Neuronal stem cell (in vitro differentiated cells): ENCODE measurements at regions not wholly inside any gene's neighbourhood (a gene's known extent, or its start where the extent isn't known, plus 50 kb on each side); places are given as distances from the start of the nearest gene placed in this dataset.

Source experiments
- DNase-seq: peaks from one replicate; pipeline ENCODE4 v3.0.0-alpha.2; 2013; ENCODE audit warnings: low spot score
- H2AFZ ChIP-seq: one replicate; pipeline ENCODE4 v1.6.1; 2013; ENCODE audit warnings: mild to moderate bottlenecking, low read length, inconsistent platforms
- H2AK5ac ChIP-seq: 2 replicates; pipeline ENCODE4 v1.6.1; 2013; ENCODE audit warnings: low read depth, mild to moderate bottlenecking, inconsistent platforms, low read length, moderate library complexity, mixed read lengths
- H2BK120ac ChIP-seq: 2 replicates; pipeline ENCODE4 v1.6.1; 2013; ENCODE audit warnings: low read depth, mild to moderate bottlenecking, inconsistent platforms, low read length, moderate library complexity, mixed read lengths
- H2BK12ac ChIP-seq: one replicate; pipeline ENCODE4 v1.6.1; 2013; ENCODE audit warnings: low read length, inconsistent platforms
- H2BK15ac ChIP-seq: 2 replicates; pipeline ENCODE4 v1.6.1; 2013; ENCODE audit warnings: mild to moderate bottlenecking, low read length, inconsistent platforms, mixed read lengths
- H2BK5ac ChIP-seq: one replicate; pipeline ENCODE4 v1.6.1; 2013; ENCODE audit warnings: inconsistent platforms, mild to moderate bottlenecking, low read length, moderate library complexity
- H3K14ac ChIP-seq: one replicate; pipeline ENCODE4 v1.6.1; 2013; ENCODE audit warnings: low read length, inconsistent platforms
- H3K18ac ChIP-seq: 2 replicates; pipeline ENCODE4 v1.6.1; 2013; ENCODE audit warnings: low read length, inconsistent platforms
- H3K23ac ChIP-seq: 2 replicates; pipeline ENCODE4 v1.6.1; 2013; ENCODE audit warnings: low read depth, mild to moderate bottlenecking, mixed read lengths, low read length, inconsistent platforms; ENCODE audit not compliant: poor library complexity
- H3K27ac ChIP-seq: replicated peaks from 3 replicates; pipeline ENCODE4 v1.5.1; 2013; ENCODE audit warnings: low read length, inconsistent platforms
- H3K27me3 ChIP-seq, 3 experiments: 2 replicates each; pipeline ENCODE4 v1.6.1; 2013; ENCODE audit warnings: low read length in 3 of 3, mild to moderate bottlenecking in 2 of 3, inconsistent platforms in 1 of 3, low read depth in 1 of 3, mixed read lengths in 1 of 3, moderate library complexity in 1 of 3; ENCODE audit not compliant: control insufficient read depth in 3 of 3, insufficient read depth in 3 of 3
- H3K36me3 ChIP-seq, 2 donors: replicated peaks in 1 of 2; 2 replicates each; pipeline ENCODE4 v1.6.1; 2013; ENCODE audit warnings: low read length in 2 of 2; ENCODE audit not compliant: control insufficient read depth in 2 of 2, insufficient read depth in 2 of 2
- H3K4ac ChIP-seq: 2 replicates; pipeline ENCODE4 v1.6.1; 2013; ENCODE audit warnings: inconsistent platforms, mild to moderate bottlenecking, low read length, moderate library complexity
- H3K4me1 ChIP-seq, 2 donors: 1 replicate in 1 of 2; 2 replicates in 1 of 2; pipeline ENCODE4 v1.6.1; 2013; ENCODE audit warnings: low read length in 2 of 2, low read depth in 1 of 2; ENCODE audit not compliant: control insufficient read depth in 2 of 2, insufficient read depth in 1 of 2
- H3K4me2 ChIP-seq: one replicate; pipeline ENCODE4 v1.6.1; 2013; ENCODE audit warnings: mild to moderate bottlenecking, low read length, inconsistent platforms; ENCODE audit not compliant: insufficient read depth, poor library complexity, severe bottlenecking
- H3K4me3 ChIP-seq, 2 donors: 2 replicates each; pipeline ENCODE4 v1.5.1; 2013; ENCODE audit warnings: low read length in 2 of 2, mild to moderate bottlenecking in 2 of 2, inconsistent platforms in 1 of 2, moderate library complexity in 1 of 2
- H3K79me1 ChIP-seq: one replicate; pipeline ENCODE4 v1.6.1; 2013; ENCODE audit warnings: low read depth, mild to moderate bottlenecking, inconsistent platforms, low read length, moderate library complexity
- H3K9ac ChIP-seq: one replicate; pipeline ENCODE4 v1.6.1; 2013; ENCODE audit warnings: mild to moderate bottlenecking, low read depth, low read length, inconsistent platforms; ENCODE audit not compliant: poor library complexity
- H3K9me3 ChIP-seq, 2 donors: replicated peaks in 1 of 2; 2 replicates each; pipeline versions ENCODE3 to v1.6.1; 2013; ENCODE audit warnings: low read length in 2 of 2, mild to moderate bottlenecking in 2 of 2, inconsistent platforms in 1 of 2, low read depth in 1 of 2, mixed read lengths in 1 of 2, moderate library complexity in 1 of 2; ENCODE audit not compliant: control insufficient read depth in 2 of 2, insufficient read depth in 1 of 2
- H4K8ac ChIP-seq: one replicate; pipeline ENCODE4 v1.6.1; 2013; ENCODE audit warnings: low read depth, mild to moderate bottlenecking, inconsistent platforms, low read length, moderate library complexity
- H4K91ac ChIP-seq: one replicate; pipeline ENCODE4 v1.6.1; 2013; ENCODE audit warnings: low read length, low read depth, mild to moderate bottlenecking, inconsistent platforms; ENCODE audit not compliant: poor library complexity
- WGBS, 2 donors: extraction: QIAGEN DNeasy Blood & Tissue Kit; methylation state at CpG; one replicate each; pipeline ENCODE4 v1.1.7; 2013; ENCODE audit warnings: missing lambda C conversion rate in 2 of 2, mixed read lengths in 1 of 2; ENCODE audit not compliant: insufficient read length in 2 of 2, insufficient replicate concordance in 1 of 2; ENCODE audit errors: extremely low coverage in 2 of 2; 5-methylcytosine and 5-hydroxymethylcytosine counted together

DNA sequence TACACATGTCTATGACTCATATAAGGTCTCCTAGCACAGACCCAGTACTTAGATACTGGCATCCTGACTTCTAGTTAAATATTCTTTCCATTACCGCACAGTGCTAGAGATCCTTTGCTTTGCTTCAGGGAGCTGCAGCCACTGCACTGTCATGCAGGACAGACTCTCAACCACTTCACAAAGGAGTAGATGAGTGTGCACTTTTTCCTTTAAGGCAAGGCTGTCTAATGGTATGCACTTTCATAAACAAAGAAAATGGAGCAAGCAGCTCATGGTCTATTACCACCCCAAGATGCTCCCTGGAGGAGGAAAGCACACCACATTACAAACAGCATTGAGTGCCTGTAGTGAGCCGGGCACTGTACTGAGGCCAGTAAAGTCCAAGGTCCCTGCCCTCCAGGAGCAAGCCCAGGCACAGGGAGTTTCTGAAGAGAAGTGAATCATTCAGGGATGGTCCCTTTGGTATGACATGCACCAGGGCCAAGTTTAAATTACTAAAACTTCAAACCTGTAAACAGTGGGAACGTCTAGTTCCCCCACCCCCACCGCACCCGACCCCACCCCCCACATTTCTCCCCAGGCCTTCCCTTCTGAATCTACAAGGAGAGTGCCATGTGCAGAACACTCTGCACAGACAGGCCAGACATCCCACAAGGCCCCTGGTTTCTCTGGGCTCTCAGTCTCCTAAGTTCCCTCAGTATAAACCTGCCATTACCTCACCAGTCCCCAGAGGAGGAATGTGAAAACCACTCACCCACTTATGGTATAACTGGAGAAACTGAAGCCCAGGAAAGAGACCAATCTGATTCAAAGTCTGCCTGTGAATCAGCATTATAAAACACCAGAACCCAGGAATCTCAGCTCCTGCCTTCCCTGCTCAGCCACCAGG is 107.8 kb upstream of the BCL6 start:
- H3K18ac ChIP-seq: no peak overlapping the region
- H3K4me3 ChIP-seq: no peak overlapping the region
- no peak overlapping the region for H2BK15ac ChIP-seq
- no peak overlapping the region for H2AK5ac ChIP-seq
- H3K27ac ChIP-seq: no peak overlapping the region
- H2BK120ac ChIP-seq: no peak overlapping the region
- no peak overlapping the region for H3K9ac ChIP-seq
- H2AFZ ChIP-seq: no peak overlapping the region
- H3K4me2 ChIP-seq: no peak overlapping the region
- H3K36me3 ChIP-seq: no peaks in the 10 kb centered on the region
- H3K27me3 ChIP-seq: no peaks in the 10 kb centered on the region
- DNase-seq: no peak
- no peak overlapping the region for H3K14ac ChIP-seq
- H2BK5ac ChIP-seq: no peak overlapping the region
- peaks cover 0 to 6% of the 10 kb centered on the region in 2 donors for H3K9me3 ChIP-seq
- H2BK12ac ChIP-seq: no peak overlapping the region
- no CpG with 5 or more reads among the region's 5 CpGs for WGBS, 2 donors
- no peak overlapping the region for H3K4ac ChIP-seq
- no peaks in the 10 kb centered on the region for H3K79me1 ChIP-seq
- no peak overlapping the region for H4K8ac ChIP-seq
- H4K91ac ChIP-seq: no peak overlapping the region
- no peaks in the 10 kb centered on the region for H3K4me1 ChIP-seq
- no peak overlapping the region for H3K23ac ChIP-seq

DNA sequence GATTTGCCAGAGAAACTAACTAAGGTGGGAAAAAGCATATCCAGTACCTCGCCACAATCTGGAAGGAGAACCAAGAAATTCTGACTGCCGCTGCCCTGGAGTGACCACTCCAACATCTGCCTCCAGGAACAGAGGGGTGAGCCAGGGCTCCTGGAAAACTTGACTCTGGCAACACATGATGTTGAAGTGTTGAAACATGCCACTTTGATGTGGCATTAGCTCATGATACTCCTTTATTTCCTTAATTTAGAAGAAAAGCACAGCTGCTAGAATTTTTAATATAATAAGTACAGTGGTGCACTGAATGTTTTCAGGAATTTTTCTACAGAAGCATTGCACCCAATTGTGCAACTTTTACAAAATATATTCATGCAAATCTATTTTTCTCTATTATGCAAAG is 109.9 kb upstream of the BCL6 start:
- no peak overlapping the region for H3K4ac ChIP-seq
- no peak overlapping the region for H2BK12ac ChIP-seq
- H3K4me3 ChIP-seq: no peak overlapping the region
- no CpG with 5 or more reads among the region's 2 CpGs for WGBS, 2 donors
- no peaks in the 10 kb centered on the region for H3K27me3 ChIP-seq
- H3K18ac ChIP-seq: no peak overlapping the region
- no peak overlapping the region for H4K8ac ChIP-seq
- H3K9me3 ChIP-seq: peaks cover 0 to 6% of the 10 kb centered on the region in 2 donors
- no peak overlapping the region for H2AFZ ChIP-seq
- H2AK5ac ChIP-seq: no peak overlapping the region
- H2BK5ac ChIP-seq: no peak overlapping the region
- H3K14ac ChIP-seq: no peak overlapping the region
- no peak overlapping the region for H2BK15ac ChIP-seq
- H3K27ac ChIP-seq: no peak overlapping the region
- no peaks in the 10 kb centered on the region for H3K36me3 ChIP-seq
- H3K4me2 ChIP-seq: no peak overlapping the region
- H3K79me1 ChIP-seq: no peaks in the 10 kb centered on the region
- H4K91ac ChIP-seq: no peak overlapping the region
- H3K4me1 ChIP-seq: no peaks in the 10 kb centered on the region
- H3K9ac ChIP-seq: no peak overlapping the region
- DNase-seq: no peak
- no peak overlapping the region for H2BK120ac ChIP-seq
- H3K23ac ChIP-seq: no peak overlapping the region

DNA sequence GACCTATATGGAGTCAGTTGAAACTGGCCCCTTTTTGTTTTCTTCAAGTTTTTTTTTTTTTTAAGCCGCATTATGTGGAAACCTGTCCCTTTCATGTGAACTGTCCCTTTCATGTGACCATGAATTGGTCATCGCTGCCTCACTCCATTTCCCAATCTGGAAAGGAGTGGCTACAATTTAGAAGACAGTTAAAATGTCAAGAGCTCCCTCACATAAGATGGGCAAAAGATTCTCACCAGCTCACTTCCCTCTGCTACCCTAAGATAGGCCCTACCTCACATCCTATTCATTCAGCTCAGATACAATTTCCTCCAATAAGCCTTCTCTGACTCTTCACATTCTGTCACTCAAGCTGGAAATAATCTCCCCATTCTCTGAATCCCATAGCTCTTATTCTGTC is 111.3 kb upstream of the BCL6 start:
- Histone ChIP-seq H2AK5ac (no peak overlapping the region), H3K9ac (no peak overlapping the region), H3K36me3 (no peaks in the 10 kb centered on the region), H2BK15ac (no peak overlapping the region), H3K4ac (no peak overlapping the region), H2BK12ac (no peak overlapping the region), H4K8ac (no peak overlapping the region), H4K91ac (no peak overlapping the region), H3K4me2 (no peak overlapping the region), H3K23ac (no peak overlapping the region), H3K27me3 (no peaks in the 10 kb centered on the region), H3K4me3 (no peak overlapping the region), H2AFZ (no peak overlapping the region), H3K4me1 (no peaks in the 10 kb centered on the region), H3K79me1 (no peaks in the 10 kb centered on the region), H2BK120ac (no peak overlapping the region), H3K14ac (no peak overlapping the region), H3K18ac (no peak overlapping the region), H3K27ac (no peak overlapping the region), H3K9me3 (peaks cover 0 to 6% of the 10 kb centered on the region in 2 donors), H2BK5ac (no peak overlapping the region)
- no CpG with 5 or more reads among the region's 2 CpGs for WGBS, 2 donors
- DNase-seq: no peak

DNA sequence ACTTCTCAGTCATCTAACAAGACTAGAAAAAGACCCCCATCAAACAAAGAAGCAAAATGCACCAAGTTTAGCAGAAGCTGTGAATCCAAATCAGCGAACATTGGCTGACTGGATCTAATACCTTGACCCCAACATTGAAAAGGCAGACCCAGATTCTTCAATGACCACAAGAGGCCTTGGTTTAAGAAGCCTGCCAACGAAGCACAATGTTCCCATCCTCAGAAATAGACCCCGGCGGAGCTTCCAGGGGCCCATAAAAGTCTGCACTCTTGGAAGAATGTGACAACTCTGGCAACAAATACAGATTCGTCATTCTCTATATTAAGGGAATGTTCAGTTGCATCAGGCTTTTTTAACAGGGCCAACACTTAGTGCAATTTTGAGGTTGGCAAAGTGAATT is 112.8 kb upstream of the BCL6 start:
- H2AK5ac ChIP-seq: no peak overlapping the region
- no peak overlapping the region for H3K14ac ChIP-seq
- H2BK5ac ChIP-seq: no peak overlapping the region
- no peak overlapping the region for H3K23ac ChIP-seq
- H3K9me3 ChIP-seq: no peaks in the 10 kb centered on the region
- no peak overlapping the region for H2AFZ ChIP-seq
- H2BK15ac ChIP-seq: no peak overlapping the region
- H4K91ac ChIP-seq: no peak overlapping the region
- H2BK120ac ChIP-seq: no peak overlapping the region
- no peak for DNase-seq
- H3K9ac ChIP-seq: no peak overlapping the region
- WGBS, 2 donors: no CpG with 5 or more reads among the region's 5 CpGs
- H3K18ac ChIP-seq: no peak overlapping the region
- H4K8ac ChIP-seq: no peak overlapping the region
- no peak overlapping the region for H3K4ac ChIP-seq
- H3K79me1 ChIP-seq: no peaks in the 10 kb centered on the region
- no peak overlapping the region for H3K4me2 ChIP-seq
- no peaks in the 10 kb centered on the region for H3K27me3 ChIP-seq
- H3K27ac ChIP-seq: no peak overlapping the region
- H3K4me3 ChIP-seq: no peak overlapping the region
- H3K36me3 ChIP-seq: no peaks in the 10 kb centered on the region
- H3K4me1 ChIP-seq: no peaks in the 10 kb centered on the region
- H2BK12ac ChIP-seq: no peak overlapping the region
